Stimulated activated CD4-positive, alpha-beta T cell treated with anti-CD3 and anti-CD28 coated beads, Interleukin-2, amount 100 ng/mL, for 48 hours (primary cell): ENCODE measurements at regions not wholly inside any gene's neighbourhood (a gene's known extent, or its start where the extent isn't known, plus 50 kb on each side); places are given as distances from the start of the nearest gene placed in this dataset.
"Not testable (repeated sequence)": the region's sequence is repeated elsewhere in the genome, so short reads cannot be mapped to it uniquely, and the experiment has no call there.

Source experiments
- DNase-seq, 2 donors: peaks; one replicate each; pipeline ENCODE4 v3.0.0-alpha.2; 2020

DNA sequence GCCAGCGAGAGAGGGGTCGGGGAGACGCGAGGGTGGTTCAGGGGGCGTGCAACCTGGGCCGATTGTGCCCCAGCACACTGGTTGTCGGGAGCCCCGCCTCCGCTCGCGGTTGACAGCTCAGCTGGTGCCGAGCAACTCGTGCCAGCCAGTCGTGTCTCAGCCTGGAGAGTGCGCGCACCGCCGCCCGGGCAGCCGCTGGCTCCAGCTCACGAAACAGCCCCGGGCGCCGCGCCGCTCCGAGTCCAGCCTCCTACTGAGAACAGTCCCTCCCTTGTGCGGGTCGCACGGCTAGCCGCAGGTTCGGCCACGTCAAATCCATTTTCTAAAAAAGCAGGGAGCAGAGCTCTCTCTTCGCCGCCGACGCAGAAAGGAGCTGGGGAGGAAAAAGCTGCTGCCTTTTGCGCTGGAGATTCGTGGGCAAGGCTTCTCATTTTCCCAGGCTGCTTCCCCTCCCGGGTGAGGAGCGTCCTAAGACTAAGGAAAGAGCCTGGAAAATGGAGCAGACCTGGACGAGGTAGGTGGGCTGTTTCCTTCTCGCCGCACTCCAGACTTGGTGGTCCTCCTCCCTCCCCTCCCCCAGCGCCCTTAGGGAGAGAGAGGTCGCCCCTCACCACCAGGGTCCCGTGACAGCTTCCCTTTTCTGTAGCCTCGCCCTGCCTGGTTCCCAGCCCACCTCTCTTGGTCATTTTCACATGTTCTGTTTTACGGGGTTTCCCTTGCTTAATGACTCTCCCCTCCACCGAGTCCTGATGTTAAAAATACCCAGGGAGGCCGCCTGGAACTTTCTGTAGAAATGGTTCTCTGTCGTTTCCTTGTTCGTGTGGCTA lies 56.7 kb upstream of the SEC22B start:
- not testable (repeated sequence) for DNase-seq

DNA sequence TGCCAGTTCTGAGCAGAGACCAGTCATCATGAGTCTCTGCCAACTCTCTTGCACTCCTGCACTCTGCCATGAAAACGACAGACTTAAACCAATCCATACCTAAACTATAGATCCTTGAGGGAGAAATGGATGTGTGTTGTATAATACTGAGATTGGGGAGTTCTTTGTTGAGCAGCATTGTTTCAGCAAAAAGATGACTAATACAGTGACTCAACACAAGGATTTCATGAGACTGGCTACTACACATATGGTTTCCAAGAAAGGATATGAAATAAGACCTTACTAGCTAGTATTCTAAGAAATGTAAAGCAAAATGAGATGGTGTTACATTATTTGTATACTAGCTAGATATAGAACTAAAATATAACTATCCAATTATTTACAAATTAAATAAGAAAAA lies 53.5 kb upstream of the SEC22B start:
- not testable (repeated sequence) for DNase-seq
